Mammary epithelial cell (primary cell): ENCODE measurements at regions not wholly inside any gene's neighbourhood (a gene's known extent, or its start where the extent isn't known, plus 50 kb on each side); places are given as distances from the start of the nearest gene placed in this dataset.

Source experiments
- EZH2 ChIP-seq: IDR thresholded peaks from 2 replicates; pipeline ENCODE4 v1.6.1; 2012; ENCODE audit warnings: low read length, inconsistent platforms, borderline replicate concordance
- TF ChIP-seq, protein P1 (sequence below), 2 donors: IDR thresholded peaks in 1 of 2; conservative IDR thresholded peaks in 1 of 2; 2 replicates each; pipeline ENCODE4 v1.5.1; 2011 to 2012; ENCODE audit warnings: inconsistent platforms in 2 of 2, low read length in 2 of 2, mild to moderate bottlenecking in 2 of 2, control low read depth in 1 of 2, low read depth in 1 of 2; ENCODE audit not compliant: insufficient read depth in 1 of 2; ENCODE audit errors: extremely low read depth in 1 of 2

DNA sequence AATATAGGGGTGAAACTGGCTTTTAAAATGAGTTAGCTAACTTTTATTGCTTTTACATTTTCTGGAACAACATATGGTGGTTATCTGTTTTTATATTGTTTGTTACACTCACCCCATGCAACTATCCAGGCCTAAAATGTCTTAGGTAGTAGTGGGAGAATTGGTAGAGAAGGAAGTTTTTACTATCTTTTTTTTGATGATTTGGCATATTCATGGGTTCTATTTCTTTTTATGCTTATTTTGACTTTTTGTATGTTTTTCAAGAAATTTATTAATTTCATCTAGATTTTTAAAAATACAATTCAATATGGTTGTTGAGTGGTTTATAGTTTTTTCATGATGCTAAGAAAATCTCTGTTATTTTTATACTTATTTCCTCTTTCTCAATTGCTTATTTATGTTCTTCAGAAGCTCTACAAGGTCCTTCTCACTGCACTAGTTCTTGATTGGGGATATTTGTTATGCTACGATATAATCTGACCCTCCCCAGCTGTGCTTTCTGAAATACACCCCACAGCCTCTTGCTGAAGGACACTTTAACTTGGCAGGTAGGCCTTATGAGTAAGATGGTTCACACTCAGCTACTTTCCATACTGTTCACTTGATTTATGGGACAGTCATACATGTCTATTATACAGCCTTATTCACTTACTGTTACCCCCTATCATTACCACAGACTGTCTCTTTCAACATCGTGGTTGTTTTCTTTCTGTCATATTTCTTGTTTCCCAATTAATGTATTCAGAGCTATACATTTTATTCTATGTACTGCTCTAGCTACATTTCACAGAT lies 431.2 kb downstream of the METTL15 start:
- TF ChIP-seq, protein P1, sequence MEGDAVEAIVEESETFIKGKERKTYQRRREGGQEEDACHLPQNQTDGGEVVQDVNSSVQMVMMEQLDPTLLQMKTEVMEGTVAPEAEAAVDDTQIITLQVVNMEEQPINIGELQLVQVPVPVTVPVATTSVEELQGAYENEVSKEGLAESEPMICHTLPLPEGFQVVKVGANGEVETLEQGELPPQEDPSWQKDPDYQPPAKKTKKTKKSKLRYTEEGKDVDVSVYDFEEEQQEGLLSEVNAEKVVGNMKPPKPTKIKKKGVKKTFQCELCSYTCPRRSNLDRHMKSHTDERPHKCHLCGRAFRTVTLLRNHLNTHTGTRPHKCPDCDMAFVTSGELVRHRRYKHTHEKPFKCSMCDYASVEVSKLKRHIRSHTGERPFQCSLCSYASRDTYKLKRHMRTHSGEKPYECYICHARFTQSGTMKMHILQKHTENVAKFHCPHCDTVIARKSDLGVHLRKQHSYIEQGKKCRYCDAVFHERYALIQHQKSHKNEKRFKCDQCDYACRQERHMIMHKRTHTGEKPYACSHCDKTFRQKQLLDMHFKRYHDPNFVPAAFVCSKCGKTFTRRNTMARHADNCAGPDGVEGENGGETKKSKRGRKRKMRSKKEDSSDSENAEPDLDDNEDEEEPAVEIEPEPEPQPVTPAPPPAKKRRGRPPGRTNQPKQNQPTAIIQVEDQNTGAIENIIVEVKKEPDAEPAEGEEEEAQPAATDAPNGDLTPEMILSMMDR (conservative IDR thresholded peaks at IDR 0.05 in 1 of 2, IDR thresholded peaks at IDR 0.05 in 1 of 2; ENCODE audit: extremely low read depth in 1 of 2, insufficient read depth in 1 of 2, low read depth in 1 of 2, low read length in 2 of 2) = no peak
- TF ChIP-seq EZH2 = no peak
